D721Med (cell line): ENCODE measurements at regions not wholly inside any gene's neighbourhood (a gene's known extent, or its start where the extent isn't known, plus 50 kb on each side); places are given as distances from the start of the nearest gene placed in this dataset.
"Not testable (repeated sequence)": the region's sequence is repeated elsewhere in the genome, so short reads cannot be mapped to it uniquely, and the experiment has no call there.

Experiments
- DNase-seq: peaks from one replicate; pipeline ENCODE4 v3.0.0; 2011; ENCODE audit warnings: low spot score; ENCODE audit not compliant: insufficient read length
- FAIRE-seq: peaks from 2 replicates; lab custom pipeline; 2011; peaks lifted over from hg19 to GRCh38; lab: Jason Lieb, UNC
- TF ChIP-seq, protein P1 (sequence below): IDR thresholded peaks from 2 replicates; pipeline ENCODE4 v1.5.1; 2012; ENCODE audit warnings: mild to moderate bottlenecking, control low read depth; ENCODE audit not compliant: insufficient read depth; ENCODE audit errors: missing control alignments

- FAIRE-seq = no peak
- no peak for DNase-seq
- TF ChIP-seq, protein P1, sequence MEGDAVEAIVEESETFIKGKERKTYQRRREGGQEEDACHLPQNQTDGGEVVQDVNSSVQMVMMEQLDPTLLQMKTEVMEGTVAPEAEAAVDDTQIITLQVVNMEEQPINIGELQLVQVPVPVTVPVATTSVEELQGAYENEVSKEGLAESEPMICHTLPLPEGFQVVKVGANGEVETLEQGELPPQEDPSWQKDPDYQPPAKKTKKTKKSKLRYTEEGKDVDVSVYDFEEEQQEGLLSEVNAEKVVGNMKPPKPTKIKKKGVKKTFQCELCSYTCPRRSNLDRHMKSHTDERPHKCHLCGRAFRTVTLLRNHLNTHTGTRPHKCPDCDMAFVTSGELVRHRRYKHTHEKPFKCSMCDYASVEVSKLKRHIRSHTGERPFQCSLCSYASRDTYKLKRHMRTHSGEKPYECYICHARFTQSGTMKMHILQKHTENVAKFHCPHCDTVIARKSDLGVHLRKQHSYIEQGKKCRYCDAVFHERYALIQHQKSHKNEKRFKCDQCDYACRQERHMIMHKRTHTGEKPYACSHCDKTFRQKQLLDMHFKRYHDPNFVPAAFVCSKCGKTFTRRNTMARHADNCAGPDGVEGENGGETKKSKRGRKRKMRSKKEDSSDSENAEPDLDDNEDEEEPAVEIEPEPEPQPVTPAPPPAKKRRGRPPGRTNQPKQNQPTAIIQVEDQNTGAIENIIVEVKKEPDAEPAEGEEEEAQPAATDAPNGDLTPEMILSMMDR = no peak
These were observed 442.2 kb downstream of the BUD13 start for GRCh38 chr11:116330439-116331185.

DNA sequence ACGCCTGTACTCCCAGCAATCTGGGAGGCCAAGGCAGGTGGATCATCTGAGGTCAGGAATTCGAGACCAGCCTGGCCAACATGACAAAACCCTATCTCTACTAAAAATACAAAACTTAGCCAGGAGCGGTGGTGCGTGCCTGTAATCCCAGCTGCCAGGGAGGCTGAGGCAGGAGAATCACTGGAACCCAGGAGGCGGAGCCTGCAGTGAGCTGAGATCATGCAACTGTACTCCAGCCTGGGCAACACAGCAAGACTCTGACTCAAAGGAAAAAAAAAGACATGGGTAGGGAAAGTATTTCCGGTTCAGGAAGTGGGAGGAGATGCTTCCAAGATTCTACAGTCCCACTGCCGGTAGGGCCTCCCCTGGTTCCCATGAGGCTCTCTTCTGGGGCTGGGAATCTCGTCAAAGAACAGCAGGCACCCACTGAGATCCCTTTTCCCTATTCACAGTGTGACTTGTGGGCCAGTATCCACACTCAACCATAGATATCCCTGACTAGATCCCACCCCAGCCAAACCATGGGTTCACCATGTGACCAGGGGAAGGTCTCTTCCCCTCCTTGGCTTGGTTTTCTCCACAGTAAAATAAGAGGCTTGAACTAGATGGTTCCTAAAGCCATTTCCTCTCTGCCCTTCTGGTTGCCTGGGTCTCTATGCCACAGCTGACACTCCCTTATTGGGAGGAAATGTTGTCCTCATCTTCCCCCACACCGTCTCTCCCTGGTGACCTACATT, 443.3 kb downstream of the BUD13 start:
- TF ChIP-seq, protein P1 = no peak
- no peak for FAIRE-seq
- DNase-seq = no peak

- TF ChIP-seq, protein P1 = no peak
- no peak for DNase-seq
These were observed 443.9 kb downstream of the BUD13 start for GRCh38 chr11:116328851-116329250.

DNA sequence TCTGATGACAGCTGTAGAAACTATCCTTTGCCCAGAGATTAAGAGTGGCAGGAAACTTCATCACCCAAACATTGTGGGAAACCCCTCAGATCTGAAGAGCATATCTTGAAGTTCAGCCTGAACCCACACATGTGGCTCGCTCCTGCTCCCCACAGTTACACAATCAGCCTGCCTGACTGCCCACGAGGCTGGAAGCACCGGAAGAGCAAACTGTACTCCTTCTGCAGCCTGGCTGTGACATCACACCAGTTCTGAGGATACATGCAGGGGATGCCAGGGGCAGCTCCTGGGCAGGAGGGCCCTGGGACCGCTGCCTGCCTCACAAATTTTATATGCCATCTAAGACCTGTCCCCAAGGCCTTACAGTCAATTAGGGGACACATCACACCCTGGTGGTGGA, 444.4 kb downstream of the BUD13 start:
- TF ChIP-seq, protein P1 = no peak
- DNase-seq (no peak), FAIRE-seq (no peak)

More at GRCh38 chr11:116328851-116329250, 443.9 kb downstream of the BUD13 start:
- no peak for FAIRE-seq

DNA sequence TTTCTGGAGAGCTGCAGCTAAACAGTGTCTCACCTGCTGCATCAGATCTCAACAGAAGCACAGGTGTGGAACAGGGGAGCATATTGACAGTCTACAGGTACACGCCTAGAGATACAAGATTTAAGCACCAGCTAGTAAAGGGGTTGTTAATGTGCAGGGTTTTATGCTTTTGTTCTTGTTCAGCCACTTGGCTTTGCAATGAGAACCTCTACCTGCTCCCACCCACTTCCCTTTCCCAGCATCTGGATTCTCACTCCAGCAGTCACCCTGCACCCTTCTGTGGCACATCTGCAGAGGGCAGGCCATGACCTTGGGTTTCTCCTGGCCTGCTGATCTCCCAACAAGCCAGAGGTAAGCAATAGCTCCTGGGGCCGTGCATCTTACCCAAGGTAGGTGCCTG, 446.6 kb downstream of the BUD13 start:
- DNase-seq (no peak), FAIRE-seq (no peak)
- TF ChIP-seq, protein P1 = no peak

DNA sequence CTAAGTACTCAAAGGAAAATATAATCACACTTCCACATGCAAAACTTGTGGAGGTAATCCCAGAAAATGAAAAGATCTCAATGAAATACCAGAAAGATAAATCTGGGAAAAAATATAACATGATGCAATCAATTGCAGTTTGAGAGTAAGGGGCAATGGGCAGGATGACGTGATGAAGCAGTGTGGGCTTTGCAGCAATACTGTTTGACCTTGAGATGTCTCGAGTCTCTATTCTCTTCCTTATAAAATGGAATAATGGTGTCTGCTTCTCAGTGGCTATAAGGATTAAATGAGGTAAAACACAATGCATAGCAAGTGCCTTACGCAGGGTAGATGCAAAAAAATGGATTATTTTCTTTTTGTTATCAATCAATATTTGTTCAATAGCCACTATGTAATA, 447.5 kb downstream of the BUD13 start:
- DNase-seq (no peak), FAIRE-seq (no peak)
- TF ChIP-seq, protein P1 = no peak

GRCh38 chr11:116324077-116324476, 448.7 kb downstream of the BUD13 start:
- not testable (repeated sequence) for FAIRE-seq, DNase-seq
